ENCODE measurements at regions not wholly inside any gene's neighbourhood (a gene's known extent, or its start where the extent isn't known, plus 50 kb on each side); places are given as distances from the start of the nearest gene placed in this dataset.
"Not testable (repeated sequence)": the region's sequence is repeated elsewhere in the genome, so short reads cannot be mapped to it uniquely, and the experiment has no call there.

GRCh38 chr9:1536522-1537170 is 478.5 kb upstream of the SMARCA2 start:
- Mint-ChIP-seq H3K27me3 (ENCODE audit: low read depth) (peaks cover 2% of the 10 kb centered on the region), H3K27ac (no peak overlapping the region), H3K9me3 (peaks cover 27% of the 10 kb centered on the region), H3K4me1 (no peaks in the 10 kb centered on the region), H3K36me3 (no peaks in the 10 kb centered on the region), H3K4me3 (no peak overlapping the region)
- DNase-seq (ENCODE audit: low spot score in 2 of 2, unreplicated experiment in 2 of 2) = no peak
- no peak for TF ChIP-seq CTCF (IDR thresholded peaks at IDR 0.05; ENCODE audit: unreplicated experiment)

- H3K4me1 Mint-ChIP-seq = no peaks in the 10 kb centered on the region
- no peak for DNase-seq (ENCODE audit: low spot score in 2 of 2, unreplicated experiment in 2 of 2)
- H3K4me3 Mint-ChIP-seq = no peak overlapping the region
- peaks cover 41% of the 10 kb centered on the region for H3K9me3 Mint-ChIP-seq
- H3K27ac Mint-ChIP-seq = no peak overlapping the region
- H3K27me3 Mint-ChIP-seq (ENCODE audit: low read depth) = peaks cover 2% of the 10 kb centered on the region
- H3K36me3 Mint-ChIP-seq = no peaks in the 10 kb centered on the region
- TF ChIP-seq CTCF (IDR thresholded peaks at IDR 0.05; ENCODE audit: unreplicated experiment) = no peak
These were observed 476.8 kb upstream of the SMARCA2 start for GRCh38 chr9:1538301-1538700.

GRCh38 chr9:1539216-1539615 is 475.9 kb upstream of the SMARCA2 start:
- H3K27ac Mint-ChIP-seq = no peak overlapping the region
- H3K4me3 Mint-ChIP-seq = no peak overlapping the region
- peaks cover 41% of the 10 kb centered on the region for H3K9me3 Mint-ChIP-seq
- peaks cover 2% of the 10 kb centered on the region for H3K27me3 Mint-ChIP-seq (ENCODE audit: low read depth)
- no peak for DNase-seq (ENCODE audit: low spot score in 2 of 2, unreplicated experiment in 2 of 2)
- no peaks in the 10 kb centered on the region for H3K4me1 Mint-ChIP-seq
- no peak for TF ChIP-seq CTCF (IDR thresholded peaks at IDR 0.05; ENCODE audit: unreplicated experiment)
- H3K36me3 Mint-ChIP-seq = no peaks in the 10 kb centered on the region

GRCh38 chr9:1550636-1551035 is 464.5 kb upstream of the SMARCA2 start:
- H3K27ac Mint-ChIP-seq = no peak overlapping the region
- no peak for DNase-seq (ENCODE audit: low spot score in 2 of 2, unreplicated experiment in 2 of 2)
- peaks cover 2% of the 10 kb centered on the region for H3K27me3 Mint-ChIP-seq (ENCODE audit: low read depth)
- TF ChIP-seq CTCF (IDR thresholded peaks at IDR 0.05; ENCODE audit: unreplicated experiment) = no peak
- no peaks in the 10 kb centered on the region for H3K4me1 Mint-ChIP-seq
- H3K9me3 Mint-ChIP-seq = peaks cover 56% of the 10 kb centered on the region
- no peak overlapping the region for H3K4me3 Mint-ChIP-seq
- no peaks in the 10 kb centered on the region for H3K36me3 Mint-ChIP-seq

- H3K4me1 Mint-ChIP-seq = no peaks in the 10 kb centered on the region
- DNase-seq (ENCODE audit: low spot score in 2 of 2, unreplicated experiment in 2 of 2) = no peak
- no peak for TF ChIP-seq CTCF (IDR thresholded peaks at IDR 0.05; ENCODE audit: unreplicated experiment)
- H3K27ac Mint-ChIP-seq = no peak overlapping the region
- H3K4me3 Mint-ChIP-seq = no peak overlapping the region
- peaks cover 63% of the 10 kb centered on the region for H3K9me3 Mint-ChIP-seq
- H3K36me3 Mint-ChIP-seq = no peaks in the 10 kb centered on the region
- peaks cover under 1% of the 10 kb centered on the region for H3K27me3 Mint-ChIP-seq (ENCODE audit: low read depth)
These were observed 460.8 kb upstream of the SMARCA2 start for GRCh38 chr9:1554081-1555035.

- H3K4me1 Mint-ChIP-seq; H3K27me3 Mint-ChIP-seq (ENCODE audit: low read depth); H3K4me3 Mint-ChIP-seq; DNase-seq (ENCODE audit: low spot score in 2 of 2, unreplicated experiment in 2 of 2); H3K36me3 Mint-ChIP-seq; H3K27ac Mint-ChIP-seq: not testable (repeated sequence)
- H3K9me3 Mint-ChIP-seq = peaks cover 60% of the 10 kb centered on the region
These were observed 456.5 kb upstream of the SMARCA2 start for GRCh38 chr9:1558666-1559065.

Data from mesothelial cell of epicardium (in vitro differentiated cells).